Nephron progenitor cell (in vitro differentiated cells): ENCODE measurements at regions not wholly inside any gene's neighbourhood (a gene's known extent, or its start where the extent isn't known, plus 50 kb on each side); places are given as distances from the start of the nearest gene placed in this dataset.
"Not testable (repeated sequence)": the region's sequence is repeated elsewhere in the genome, so short reads cannot be mapped to it uniquely, and the experiment has no call there.

Experiments used
- DNase-seq: peaks from one replicate; pipeline ENCODE4 v3.0.0; 2021
- H3K27ac Mint-ChIP-seq: 2 replicates; pipeline ENCODE4 v1.8.0; 2021; ENCODE audit warnings: mild to moderate bottlenecking, moderate library complexity, mixed read lengths
- H3K27me3 Mint-ChIP-seq: 2 replicates; pipeline ENCODE4 v1.8.0; 2021; ENCODE audit warnings: mild to moderate bottlenecking, low read depth, mixed read lengths; ENCODE audit not compliant: poor library complexity
- H3K36me3 Mint-ChIP-seq: 2 replicates; pipeline ENCODE4 v1.8.0; 2021; ENCODE audit warnings: low read depth, mixed read lengths
- H3K4me1 Mint-ChIP-seq: 2 replicates; pipeline ENCODE4 v1.8.0; 2021; ENCODE audit warnings: mixed read lengths
- H3K4me3 Mint-ChIP-seq: 2 replicates; pipeline ENCODE4 v1.8.0; 2021; ENCODE audit warnings: mild to moderate bottlenecking, moderate library complexity, mixed read lengths
- H3K9me3 Mint-ChIP-seq: 2 replicates; pipeline ENCODE4 v1.8.0; 2021; ENCODE audit warnings: mild to moderate bottlenecking, moderate library complexity, mixed read lengths

- not testable (repeated sequence) for H3K4me1 Mint-ChIP-seq, H3K27ac Mint-ChIP-seq, H3K9me3 Mint-ChIP-seq, H3K4me3 Mint-ChIP-seq, H3K27me3 Mint-ChIP-seq, DNase-seq, H3K36me3 Mint-ChIP-seq
Measured at GRCh38 chr1:143867590-143868220, 104.1 kb downstream of the FAM72C start.

GRCh38 chr1:143863901-143864520 is 107.8 kb downstream of the FAM72C start:
- not testable (repeated sequence) for H3K27ac Mint-ChIP-seq, H3K27me3 Mint-ChIP-seq, H3K4me1 Mint-ChIP-seq, H3K9me3 Mint-ChIP-seq, H3K36me3 Mint-ChIP-seq, DNase-seq, H3K4me3 Mint-ChIP-seq

GRCh38 chr1:143862722-143863121 is 109.1 kb downstream of the FAM72C start:
- not testable (repeated sequence) for H3K27ac Mint-ChIP-seq, H3K4me3 Mint-ChIP-seq, DNase-seq, H3K9me3 Mint-ChIP-seq, H3K36me3 Mint-ChIP-seq, H3K4me1 Mint-ChIP-seq, H3K27me3 Mint-ChIP-seq

- H3K9me3 Mint-ChIP-seq, H3K27me3 Mint-ChIP-seq, DNase-seq, H3K36me3 Mint-ChIP-seq, H3K4me3 Mint-ChIP-seq, H3K27ac Mint-ChIP-seq, H3K4me1 Mint-ChIP-seq: not testable (repeated sequence)
Measured at GRCh38 chr1:143861306-143861705, 110.5 kb downstream of the FAM72C start.

- H3K9me3 Mint-ChIP-seq: peaks cover 12% of the 10 kb centered on the region
- not testable (repeated sequence) for DNase-seq, H3K4me3 Mint-ChIP-seq, H3K36me3 Mint-ChIP-seq, H3K27me3 Mint-ChIP-seq, H3K4me1 Mint-ChIP-seq, H3K27ac Mint-ChIP-seq
Measured at GRCh38 chr1:143855867-143856266, 115.9 kb downstream of the FAM72C start.

- H3K4me3 Mint-ChIP-seq, DNase-seq, H3K27ac Mint-ChIP-seq, H3K4me1 Mint-ChIP-seq, H3K36me3 Mint-ChIP-seq, H3K27me3 Mint-ChIP-seq: not testable (repeated sequence)
- peaks cover 20% of the 10 kb centered on the region for H3K9me3 Mint-ChIP-seq
Measured at GRCh38 chr1:143854069-143854468, 117.7 kb downstream of the FAM72C start.

- H3K27ac Mint-ChIP-seq, H3K4me1 Mint-ChIP-seq, H3K27me3 Mint-ChIP-seq, H3K4me3 Mint-ChIP-seq, DNase-seq, H3K36me3 Mint-ChIP-seq: not testable (repeated sequence)
- H3K9me3 Mint-ChIP-seq: peaks cover 26% of the 10 kb centered on the region
Measured at GRCh38 chr1:143850637-143851036, 121.1 kb downstream of the FAM72C start.

- H3K27me3 Mint-ChIP-seq, H3K27ac Mint-ChIP-seq, DNase-seq, H3K36me3 Mint-ChIP-seq, H3K4me1 Mint-ChIP-seq, H3K4me3 Mint-ChIP-seq: not testable (repeated sequence)
- H3K9me3 Mint-ChIP-seq: peaks cover 33% of the 10 kb centered on the region
Measured at GRCh38 chr1:143848859-143849258, 122.9 kb downstream of the FAM72C start.

GRCh38 chr1:143845193-143845592 is 126.6 kb downstream of the FAM72C start:
- not testable (repeated sequence) for H3K27me3 Mint-ChIP-seq

GRCh38 chr1:143842058-143842457 is 129.7 kb downstream of the FAM72C start:
- peaks cover 25% of the 10 kb centered on the region for H3K9me3 Mint-ChIP-seq
- H3K4me3 Mint-ChIP-seq, H3K27ac Mint-ChIP-seq, H3K27me3 Mint-ChIP-seq, DNase-seq, H3K4me1 Mint-ChIP-seq, H3K36me3 Mint-ChIP-seq: not testable (repeated sequence)

More at GRCh38 chr1:143845193-143845592, 126.6 kb downstream of the FAM72C start:
- H3K4me1 Mint-ChIP-seq, DNase-seq, H3K36me3 Mint-ChIP-seq, H3K27ac Mint-ChIP-seq, H3K4me3 Mint-ChIP-seq: not testable (repeated sequence)
- peaks cover 23% of the 10 kb centered on the region for H3K9me3 Mint-ChIP-seq

GRCh38 chr1:143839182-143839581 is 132.6 kb downstream of the FAM72C start:
- not testable (repeated sequence) for H3K27ac Mint-ChIP-seq, DNase-seq, H3K4me3 Mint-ChIP-seq, H3K36me3 Mint-ChIP-seq, H3K27me3 Mint-ChIP-seq, H3K4me1 Mint-ChIP-seq
- peaks cover 30% of the 10 kb centered on the region for H3K9me3 Mint-ChIP-seq

- peaks cover 30% of the 10 kb centered on the region for H3K9me3 Mint-ChIP-seq
- not testable (repeated sequence) for H3K27ac Mint-ChIP-seq, H3K4me1 Mint-ChIP-seq, H3K4me3 Mint-ChIP-seq, H3K36me3 Mint-ChIP-seq, H3K27me3 Mint-ChIP-seq, DNase-seq
Measured at GRCh38 chr1:143838598-143838929, 133.2 kb downstream of the FAM72C start.

GRCh38 chr1:143837924-143838597 is 133.7 kb downstream of the FAM72C start:
- H3K36me3 Mint-ChIP-seq, H3K27ac Mint-ChIP-seq, H3K27me3 Mint-ChIP-seq, H3K4me1 Mint-ChIP-seq, H3K4me3 Mint-ChIP-seq, DNase-seq: not testable (repeated sequence)
- H3K9me3 Mint-ChIP-seq: peaks cover 30% of the 10 kb centered on the region

GRCh38 chr1:143833376-143833775 is 138.4 kb downstream of the FAM72C start:
- not testable (repeated sequence) for H3K36me3 Mint-ChIP-seq, DNase-seq, H3K27me3 Mint-ChIP-seq, H3K27ac Mint-ChIP-seq, H3K4me3 Mint-ChIP-seq, H3K4me1 Mint-ChIP-seq
- peaks cover 24% of the 10 kb centered on the region for H3K9me3 Mint-ChIP-seq

- H3K27me3 Mint-ChIP-seq, H3K27ac Mint-ChIP-seq, H3K4me3 Mint-ChIP-seq, H3K4me1 Mint-ChIP-seq, H3K36me3 Mint-ChIP-seq, DNase-seq: not testable (repeated sequence)
- peaks cover 17% of the 10 kb centered on the region for H3K9me3 Mint-ChIP-seq
Measured at GRCh38 chr1:143832379-143832716, 139.4 kb downstream of the FAM72C start.
